ENCODE measurements at regions not wholly inside any gene's neighbourhood (a gene's known extent, or its start where the extent isn't known, plus 50 kb on each side); places are given as distances from the start of the nearest gene placed in this dataset.

- Histone ChIP-seq H3K9me3 (no peaks in the 10 kb centered on the region), H3K4me3 (ENCODE audit: low read depth in 2 of 2, low read length in 1 of 2) (no peak overlapping the region), H3K27ac (ENCODE audit: low read depth in 2 of 2, low read length in 1 of 2) (peak overlapping the region in 1 of 2 experiments; percentile 46; a peak in 1 of 4 replicates), H3F3A (replicated peaks; ENCODE audit: insufficient read depth) (peaks cover 35% of the 10 kb centered on the region), H3K27me3 (ENCODE audit: insufficient read depth) (no peaks in the 10 kb centered on the region), H4K20me1 (ENCODE audit: insufficient read depth) (peaks cover 88% of the 10 kb centered on the region), H3K36me3 (replicated peaks in 1 of 2; ENCODE audit: control insufficient read depth in 1 of 2, insufficient read depth in 2 of 2, low read length in 1 of 2) (peaks cover 7 to 16% of the 10 kb centered on the region in 2 experiments), H3K4me1 (ENCODE audit: control insufficient read depth in 1 of 2, insufficient read depth in 2 of 2, low read depth in 1 of 2, low read length in 1 of 2) (peaks cover 15 to 20% of the 10 kb centered on the region in 2 experiments; a peak in 3 of 4 replicates), H3K9ac (no peak overlapping the region), H3K4me2 (no peak overlapping the region; the same call in 1 of the 2 replicates), H2AFZ (ENCODE audit: low read depth) (no peak overlapping the region), H3K9me2 (no peaks in the 10 kb centered on the region), H3K79me2 (ENCODE audit: insufficient read depth) (peaks cover 98% of the 10 kb centered on the region)
- POLR2A ChIA-PET = interaction anchor here (1.2 kb wide), 1 partner anchor 10 kb away, joined by 3 read pairs; no protein-coding TSS in a partner anchor
- CTCF ChIA-PET = interaction anchor here (1.3 to 1.6 kb wide), 2 partner anchors 10 to 59 kb away, joined by 5 to 7 read pairs; no protein-coding TSS in a partner anchor
- TF ChIP-seq TEAD4 (IDR thresholded peaks at IDR 0.05; ENCODE audit: borderline replicate concordance, insufficient read depth) (no peak), YY1 (IDR thresholded peaks at IDR 0.05; ENCODE audit: low read depth) (no peak), MAX (IDR thresholded peaks at IDR 0.05; ENCODE audit: low read depth) (no peak), FOXJ3 (CRISPR knock-in tag; IDR thresholded peaks at IDR 0.05) (no peak), ELF1 (IDR thresholded peaks at IDR 0.05) (no peak), EZH2phosphoT487 (IDR thresholded peaks at IDR 0.05; ENCODE audit: borderline replicate concordance, low read depth) (no peak), ZBTB33 (IDR thresholded peaks at IDR 0.05; ENCODE audit: borderline replicate concordance, low read depth) (no peak), JUND (IDR thresholded peaks at IDR 0.05) (no peak), NFIC (IDR thresholded peaks at IDR 0.05; ENCODE audit: borderline replicate concordance) (no peak), POLR2AphosphoS5 (IDR thresholded peaks at IDR 0.05; ENCODE audit: low read depth, low read length) (no peak), RCOR1 (IDR thresholded peaks at IDR 0.05; ENCODE audit: low read length) (no peak), TCF12 (IDR thresholded peaks at IDR 0.05) (no peak), MEF2A (IDR thresholded peaks at IDR 0.05; ENCODE audit: borderline replicate concordance, low read depth) (no peak), CHD2 (IDR thresholded peaks at IDR 0.05; ENCODE audit: low read length, partially characterized antibody) (no peak), REST (IDR thresholded peaks at IDR 0.05; ENCODE audit: low read depth, low read length) (no peak), USF1 (IDR thresholded peaks at IDR 0.05; ENCODE audit: borderline replicate concordance, low read depth) (no peak), FOSL2 (IDR thresholded peaks at IDR 0.05; ENCODE audit: borderline replicate concordance, low read depth) (no peak), SIN3A (IDR thresholded peaks at IDR 0.05; ENCODE audit: borderline replicate concordance, low read depth, low read length) (no peak), EP300 (IDR thresholded peaks at IDR 0.05; ENCODE audit: borderline replicate concordance in 1 of 2, low read depth in 1 of 2, low read length in 1 of 2) (no peak), TAF1 (IDR thresholded peaks at IDR 0.05; ENCODE audit: borderline replicate concordance, low read depth, low read length) (no peak)
- WGBS (ENCODE audit: low lambda C conversion rate) = 100% methylated on average over 3 of the region's 3 CpGs
- no peak for DNase-seq
Measured at GRCh38 chr1:201618389-201618788, 79.5 kb downstream of the NAV1 start.
